SK-N-SH (cell line): ENCODE measurements at regions not wholly inside any gene's neighbourhood (a gene's known extent, or its start where the extent isn't known, plus 50 kb on each side); places are given as distances from the start of the nearest gene placed in this dataset.

Experiments
- CTCF ChIA-PET: fragments of 300-600, 350-600 bp; formaldehyde crosslinking; extraction: SDS; loops from one replicate; lab custom pipeline; 2021; lab: Yijun Ruan, JAX
- POLR2A ChIA-PET: fragments of 350-600 bp; sonication (Branson Sonifier 250); formaldehyde crosslinking; extraction: SDS; loops from one replicate; lab custom pipeline; 2020; ENCODE audit warnings: antibody characterized with exemption, inconsistent platforms; lab: Yijun Ruan, JAX
- DNase-seq: peaks from one replicate; pipeline ENCODE4 v3.0.0; 2012
- H2AFZ ChIP-seq: fragments of 200-600 bp; sonication (generic); 2 replicates; pipeline ENCODE4 v1.8.1; 2016; ENCODE audit warnings: antibody characterized with exemption, mild to moderate bottlenecking, low read depth
- H3F3A ChIP-seq: fragments of 200-600 bp; sonication (generic); replicated peaks from 2 replicates; pipeline ENCODE3; 2016; ENCODE audit warnings: antibody characterized with exemption, mild to moderate bottlenecking; ENCODE audit not compliant: insufficient read depth
- H3K27ac ChIP-seq, 2 experiments: fragments of 200-500 bp in 1 of 2; fragments of 200-600 bp in 1 of 2; sonication (Bioruptor generic) in 1 of 2; sonication (generic), shearing (Covaris generic) in 1 of 2; 2 replicates each; pipeline versions ENCODE4 v1.5.1 to v1.6.1; 2014 to 2016; ENCODE audit warnings: low read depth in 2 of 2, inconsistent platforms in 1 of 2, low read length in 1 of 2, mild to moderate bottlenecking in 1 of 2, mixed read lengths in 1 of 2
- H3K27me3 ChIP-seq: fragments of 200-600 bp; sonication (generic), shearing (Covaris generic); 2 replicates; pipeline ENCODE4 v1.6.1; 2016; ENCODE audit warnings: mixed run types; ENCODE audit not compliant: insufficient read depth
- H3K36me3 ChIP-seq, 2 experiments: fragments of 200-500 bp in 1 of 2; fragments of 200-600 bp in 1 of 2; sonication (Bioruptor generic) in 1 of 2; sonication (generic) in 1 of 2; replicated peaks in 1 of 2; 2 replicates each; pipeline versions ENCODE3 to v1.5.1; 2014 to 2016; ENCODE audit warnings: low read length in 1 of 2, mild to moderate bottlenecking in 1 of 2; ENCODE audit not compliant: insufficient read depth in 2 of 2, control insufficient read depth in 1 of 2
- H3K4me1 ChIP-seq, 2 experiments: fragments of 200-500 bp in 1 of 2; fragments of 200-600 bp in 1 of 2; sonication (Bioruptor generic) in 1 of 2; sonication (generic), shearing (Covaris generic) in 1 of 2; 2 replicates each; pipeline versions ENCODE4 v1.5.1 to v1.6.1; 2014 to 2016; ENCODE audit warnings: low read depth in 1 of 2, low read length in 1 of 2, mixed run types in 1 of 2; ENCODE audit not compliant: insufficient read depth in 2 of 2, control insufficient read depth in 1 of 2
- H3K4me2 ChIP-seq: fragments of 200-600 bp; sonication (generic), shearing (Covaris generic); 2 replicates; pipeline ENCODE4 v1.6.1; 2017; ENCODE audit warnings: mixed run types
- H3K4me3 ChIP-seq, 2 experiments: fragments of 200-500 bp in 1 of 2; fragments of 200-600 bp in 1 of 2; sonication (Bioruptor generic) in 1 of 2; sonication (generic), shearing (Covaris generic) in 1 of 2; 2 replicates each; pipeline versions ENCODE4 v1.5.1 to v1.8.1; 2014 to 2016; ENCODE audit warnings: low read depth in 2 of 2, inconsistent platforms in 1 of 2, low read length in 1 of 2, mild to moderate bottlenecking in 1 of 2, mixed read lengths in 1 of 2, moderate library complexity in 1 of 2
- H3K79me2 ChIP-seq: fragments of 200-600 bp; sonication (generic); 2 replicates; pipeline ENCODE4 v1.8.1; 2017; ENCODE audit warnings: mild to moderate bottlenecking; ENCODE audit not compliant: insufficient read depth
- H3K9ac ChIP-seq: fragments of 200-600 bp; sonication (generic); 2 replicates; pipeline ENCODE4 v1.6.1; 2017; ENCODE audit warnings: mixed run types
- H3K9me2 ChIP-seq: fragments of 200-600 bp; sonication (generic); 2 replicates; pipeline ENCODE4 v1.6.1; 2017; ENCODE audit warnings: mixed run types
- H3K9me3 ChIP-seq: fragments of 200-600 bp; sonication (generic); 2 replicates; pipeline ENCODE4 v1.6.1; 2017; ENCODE audit warnings: mixed run types, mild to moderate bottlenecking, moderate library complexity
- H4K20me1 ChIP-seq: fragments of 200-600 bp; sonication (generic); 2 replicates; pipeline ENCODE4 v1.6.1; 2017; ENCODE audit warnings: mild to moderate bottlenecking, mixed run types; ENCODE audit not compliant: insufficient read depth
- FOSL2 ChIP-seq: IDR thresholded peaks from 2 replicates; pipeline ENCODE4 v1.4.0; 2012; ENCODE audit warnings: low read depth, mild to moderate bottlenecking, moderate library complexity, borderline replicate concordance
- FOXM1 ChIP-seq: IDR thresholded peaks from 2 replicates; pipeline ENCODE4 v1.4.0; 2012; ENCODE audit warnings: low read depth, mild to moderate bottlenecking
- GABPA ChIP-seq: IDR thresholded peaks from 2 replicates; pipeline ENCODE4 v1.4.0; 2012; ENCODE audit warnings: low read depth, mild to moderate bottlenecking
- JUND ChIP-seq: IDR thresholded peaks from 2 replicates; pipeline ENCODE4 v1.4.0; 2012
- MXI1 ChIP-seq: IDR thresholded peaks from 2 replicates; pipeline ENCODE4 v1.6.1; 2012; ENCODE audit warnings: mild to moderate bottlenecking, low read depth, low read length, improper control_type of control experiment
- NRF1 ChIP-seq: IDR thresholded peaks from 2 replicates; pipeline ENCODE4 v1.6.1; 2012; ENCODE audit warnings: low read depth, mild to moderate bottlenecking, low read length
- POLR2AphosphoS5 ChIP-seq: IDR thresholded peaks from 2 replicates; pipeline ENCODE4 v1.6.1; 2012; ENCODE audit warnings: low read depth, low read length
- RAD21 ChIP-seq: IDR thresholded peaks from 2 replicates; pipeline ENCODE4 v1.6.1; 2012; ENCODE audit warnings: mild to moderate bottlenecking, low read length
- RCOR1 ChIP-seq: fragments of 150-350 bp; IDR thresholded peaks from 2 replicates; pipeline ENCODE4 v1.6.1; 2017; ENCODE audit warnings: antibody characterized with exemption, low read length
- REST ChIP-seq: IDR thresholded peaks from 2 replicates; pipeline ENCODE4 v1.6.1; 2012; ENCODE audit warnings: mild to moderate bottlenecking, low read depth, low read length, moderate library complexity
- RXRA ChIP-seq: IDR thresholded peaks from 2 replicates; pipeline ENCODE4 v1.4.0; 2012; ENCODE audit warnings: low read depth, mild to moderate bottlenecking, borderline replicate concordance
- SMC3 ChIP-seq: IDR thresholded peaks from 2 replicates; pipeline ENCODE4 v1.6.1; 2012; ENCODE audit warnings: low read depth, low read length, improper control_type of control experiment
- TAF1 ChIP-seq: IDR thresholded peaks from 2 replicates; pipeline ENCODE4 v1.6.1; 2012; ENCODE audit warnings: low read depth, mild to moderate bottlenecking, low read length, moderate library complexity, borderline replicate concordance
- TCF12 ChIP-seq: IDR thresholded peaks from 2 replicates; pipeline ENCODE4 v1.4.0; 2012
- TEAD4 ChIP-seq: IDR thresholded peaks from 2 replicates; pipeline ENCODE4 v1.4.0; 2012; ENCODE audit warnings: mild to moderate bottlenecking, borderline replicate concordance; ENCODE audit not compliant: insufficient read depth
- YY1 ChIP-seq: IDR thresholded peaks from 2 replicates; pipeline ENCODE4 v1.4.0; 2012; ENCODE audit warnings: low read depth, mild to moderate bottlenecking
- ZBTB33 ChIP-seq: IDR thresholded peaks from 2 replicates; pipeline ENCODE4 v1.4.0; 2012; ENCODE audit warnings: low read depth, borderline replicate concordance
- WGBS: methylation state at CpG from one replicate; pipeline ENCODE4 v1.1.6; 2017; ENCODE audit warnings: low lambda C conversion rate; 5-methylcytosine and 5-hydroxymethylcytosine counted together
- TF ChIP-seq, protein P1 (sequence below): fragments of 150-350 bp; IDR thresholded peaks from 2 replicates; pipeline ENCODE4 v1.6.1; 2016; ENCODE audit warnings: mild to moderate bottlenecking, low read depth, low read length
- TF ChIP-seq, protein P2 (sequence below): IDR thresholded peaks from 2 replicates; pipeline ENCODE4; 2012

DNA sequence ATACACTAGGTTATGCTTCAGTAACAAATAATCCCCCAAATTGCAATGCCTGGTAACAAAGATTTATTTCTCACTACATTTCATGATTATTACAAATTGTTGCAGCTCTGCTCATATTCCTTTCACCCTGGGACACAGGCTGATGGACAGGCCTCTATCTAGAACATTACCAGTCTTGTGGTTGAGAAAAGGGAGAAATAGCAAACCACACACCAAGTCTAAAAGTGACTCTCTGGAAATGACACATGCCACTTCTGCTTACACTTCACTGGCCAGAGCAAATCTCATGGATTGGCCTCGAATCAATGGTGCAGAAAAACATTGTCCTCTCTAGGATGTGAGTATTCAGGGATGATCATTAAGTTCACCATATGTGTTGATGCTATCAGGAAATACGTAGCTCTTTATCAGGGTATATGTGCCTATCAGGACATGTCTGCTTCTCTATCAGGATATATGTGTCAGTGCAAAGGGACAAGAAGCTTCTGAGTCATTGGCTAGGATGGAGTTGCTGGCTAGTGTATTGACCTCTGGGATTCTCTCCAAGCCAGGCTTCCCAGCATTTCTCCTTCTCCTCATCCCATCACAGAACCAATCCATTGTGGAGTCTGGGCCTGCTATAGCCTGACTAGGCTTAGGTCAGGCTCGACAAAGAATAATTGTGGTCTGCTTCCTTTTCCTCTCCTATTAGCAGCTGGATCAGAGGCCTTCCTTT, 91.1 kb upstream of the CEP78 start:
- CTCF ChIA-PET: interaction anchor here (0.9 kb wide), 1 partner anchor 23 kb away, joined by 3 read pairs; no protein-coding TSS in a partner anchor
- POLR2A ChIA-PET: no interaction called here

More for the DNA sequence above, 91.1 kb upstream of the CEP78 start:
- no peak overlapping the region for H3K4me2 ChIP-seq
- H3K79me2 ChIP-seq: no peaks in the 10 kb centered on the region
- H3K9ac ChIP-seq: no peak overlapping the region
- no peaks in the 10 kb centered on the region for H3K36me3 ChIP-seq
- H3F3A ChIP-seq: no peaks in the 10 kb centered on the region
- no peaks in the 10 kb centered on the region for H3K9me3 ChIP-seq
- 37% methylated on average over 3 of the region's 3 CpGs for WGBS
- no peaks in the 10 kb centered on the region for H4K20me1 ChIP-seq
- H2AFZ ChIP-seq: no peak overlapping the region
- TF ChIP-seq, protein P1, sequence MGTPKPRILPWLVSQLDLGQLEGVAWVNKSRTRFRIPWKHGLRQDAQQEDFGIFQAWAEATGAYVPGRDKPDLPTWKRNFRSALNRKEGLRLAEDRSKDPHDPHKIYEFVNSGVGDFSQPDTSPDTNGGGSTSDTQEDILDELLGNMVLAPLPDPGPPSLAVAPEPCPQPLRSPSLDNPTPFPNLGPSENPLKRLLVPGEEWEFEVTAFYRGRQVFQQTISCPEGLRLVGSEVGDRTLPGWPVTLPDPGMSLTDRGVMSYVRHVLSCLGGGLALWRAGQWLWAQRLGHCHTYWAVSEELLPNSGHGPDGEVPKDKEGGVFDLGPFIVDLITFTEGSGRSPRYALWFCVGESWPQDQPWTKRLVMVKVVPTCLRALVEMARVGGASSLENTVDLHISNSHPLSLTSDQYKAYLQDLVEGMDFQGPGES: no peak
- no peak for TF ChIP-seq ZBTB33
- TF ChIP-seq SMC3: no peak
- no peak for TF ChIP-seq TAF1
- no peak for TF ChIP-seq FOSL2
- no peak for TF ChIP-seq RCOR1
- no peak for TF ChIP-seq JUND
- TF ChIP-seq GABPA: no peak
- TF ChIP-seq RAD21: no peak
- TF ChIP-seq TEAD4: no peak
- TF ChIP-seq YY1: no peak
- TF ChIP-seq RXRA: no peak
- TF ChIP-seq FOXM1: no peak
- TF ChIP-seq TCF12: no peak
- TF ChIP-seq, protein P2, sequence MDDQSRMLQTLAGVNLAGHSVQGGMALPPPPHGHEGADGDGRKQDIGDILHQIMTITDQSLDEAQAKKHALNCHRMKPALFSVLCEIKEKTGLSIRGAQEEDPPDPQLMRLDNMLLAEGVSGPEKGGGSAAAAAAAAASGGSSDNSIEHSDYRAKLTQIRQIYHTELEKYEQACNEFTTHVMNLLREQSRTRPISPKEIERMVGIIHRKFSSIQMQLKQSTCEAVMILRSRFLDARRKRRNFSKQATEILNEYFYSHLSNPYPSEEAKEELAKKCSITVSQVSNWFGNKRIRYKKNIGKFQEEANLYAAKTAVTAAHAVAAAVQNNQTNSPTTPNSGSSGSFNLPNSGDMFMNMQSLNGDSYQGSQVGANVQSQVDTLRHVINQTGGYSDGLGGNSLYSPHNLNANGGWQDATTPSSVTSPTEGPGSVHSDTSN: no peak
- TF ChIP-seq NRF1: no peak
- no peak for TF ChIP-seq REST
- no peak for TF ChIP-seq POLR2AphosphoS5
- TF ChIP-seq MXI1: no peak
- no peak for DNase-seq
- H3K4me1 ChIP-seq: no peaks in the 10 kb centered on the region
- no peaks in the 10 kb centered on the region for H3K27me3 ChIP-seq
- H3K4me3 ChIP-seq: no peak overlapping the region
- no peak overlapping the region for H3K27ac ChIP-seq
- H3K9me2 ChIP-seq: no peaks in the 10 kb centered on the region
